Upper lobe of left lung (tissue), 6 donors: ENCODE measurements at regions not wholly inside any gene's neighbourhood (a gene's known extent, or its start where the extent isn't known, plus 50 kb on each side); places are given as distances from the start of the nearest gene placed in this dataset.

Experiments
- ATAC-seq, 2 donors: fragments of 200-7000 bp; cut with Tn5 transposase; one replicate each; pipeline ENCODE4 v1.9.1; 2022; ENCODE audit warnings: mild to moderate bottlenecking in 2 of 2, moderate library complexity in 2 of 2; ENCODE audit not compliant: low FRiP score in 2 of 2
- DNase-seq, 2 donors: peaks; one replicate each; pipeline ENCODE4 v3.0.0-alpha.2; 2019 to 2020
- H3K27ac ChIP-seq, 4 donors: fragments of 200-600 bp; sonication (generic); one replicate each; pipeline ENCODE4 v1.5.1; 2016 to 2019
- H3K27me3 ChIP-seq, 4 donors: fragments of 200-600 bp; sonication (generic); one replicate each; pipeline ENCODE4 v1.5.1; 2017 to 2019
- H3K36me3 ChIP-seq, 4 donors: fragments of 200-600 bp; sonication (generic); one replicate each; pipeline ENCODE4 v1.5.1; 2016 to 2019
- H3K4me1 ChIP-seq, 4 donors: fragments of 200-600 bp; sonication (generic); one replicate each; pipeline ENCODE4 v1.5.1; 2018 to 2019
- H3K4me3 ChIP-seq, 4 donors: fragments of 200-600 bp; sonication (generic); one replicate each; pipeline ENCODE4 v1.5.1; 2017 to 2019; ENCODE audit warnings: mild to moderate bottlenecking in 2 of 4, moderate library complexity in 1 of 4
- H3K9me3 ChIP-seq, 4 donors: fragments of 200-600 bp; sonication (generic); one replicate each; pipeline ENCODE4 v1.5.1; 2018 to 2019
- EP300 ChIP-seq, 4 donors: sonication (generic); formaldehyde crosslinking; IDR thresholded peaks; one replicate each; pipeline ENCODE4 v1.5.1; 2017; ENCODE audit warnings: antibody characterized with exemption in 4 of 4, control low read depth in 2 of 4
- POLR2A ChIP-seq, 4 donors: fragments of 450-650 bp; IDR thresholded peaks; one replicate each; pipeline ENCODE4 v1.5.1; 2016 to 2017; ENCODE audit warnings: antibody characterized with exemption in 4 of 4, mild to moderate bottlenecking in 2 of 4
- POLR2AphosphoS5 ChIP-seq, 2 donors: sonication (generic); formaldehyde crosslinking; IDR thresholded peaks; one replicate each; pipeline ENCODE4 v1.5.1; 2017; ENCODE audit warnings: antibody characterized with exemption in 2 of 2
- WGBS, 2 donors: methylation state at CpG; one replicate each; pipeline ENCODE4 v1.1.5; 2017 to 2018; 5-methylcytosine and 5-hydroxymethylcytosine counted together
- TF ChIP-seq, protein P1 (sequence below), 6 experiments: fragments of 450-650 bp in 4 of 6; fragments of 200-600 bp in 2 of 6; sonication (generic) in 2 of 6; IDR thresholded peaks; one replicate each; pipeline ENCODE4 v1.5.1; 2016 to 2019; ENCODE audit warnings: antibody characterized with exemption in 6 of 6
- donor health status: DM: no; HTN: no; CAD: no; lungs with moderate emphysema.
- donor health status: DM: no; HTN: yes; CAD: no; lungs with severe emphysema.

DNA sequence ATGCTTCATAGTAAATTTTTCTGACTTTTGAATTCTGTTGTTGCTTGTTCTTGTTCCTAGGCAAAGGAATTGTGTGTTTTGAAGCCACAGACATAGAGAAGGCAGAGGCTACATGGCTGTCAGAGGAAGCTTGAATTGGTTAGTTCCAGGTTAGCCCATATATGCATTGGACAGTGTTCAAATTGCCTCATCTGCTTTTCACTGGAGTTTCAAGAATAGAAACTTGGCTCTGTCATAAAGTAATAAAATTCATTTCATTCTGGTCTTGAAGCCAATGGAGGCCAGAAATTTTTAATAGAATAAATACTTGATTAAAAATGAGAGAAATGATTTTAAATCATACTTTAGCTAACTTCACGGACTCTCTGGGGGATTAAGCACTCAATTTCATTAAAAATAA lies 178.0 kb downstream of the YIPF5 start:
- WGBS, 2 donors = 79 to 92% methylated on average over 1 of the region's 1 CpG
- no peaks in the 10 kb centered on the region for H3K9me3 ChIP-seq
- no peaks in the 10 kb centered on the region for H3K36me3 ChIP-seq
- H3K27me3 ChIP-seq = no peaks in the 10 kb centered on the region
- ATAC-seq = no peak
- H3K27ac ChIP-seq = no peak overlapping the region
- TF ChIP-seq POLR2AphosphoS5 (IDR thresholded peaks at IDR 0.05) = no peak
- TF ChIP-seq EP300 (IDR thresholded peaks at IDR 0.05) = no peak
- H3K4me3 ChIP-seq = no peak overlapping the region
- no peaks in the 10 kb centered on the region for H3K4me1 ChIP-seq
- no peak for DNase-seq

DNA sequence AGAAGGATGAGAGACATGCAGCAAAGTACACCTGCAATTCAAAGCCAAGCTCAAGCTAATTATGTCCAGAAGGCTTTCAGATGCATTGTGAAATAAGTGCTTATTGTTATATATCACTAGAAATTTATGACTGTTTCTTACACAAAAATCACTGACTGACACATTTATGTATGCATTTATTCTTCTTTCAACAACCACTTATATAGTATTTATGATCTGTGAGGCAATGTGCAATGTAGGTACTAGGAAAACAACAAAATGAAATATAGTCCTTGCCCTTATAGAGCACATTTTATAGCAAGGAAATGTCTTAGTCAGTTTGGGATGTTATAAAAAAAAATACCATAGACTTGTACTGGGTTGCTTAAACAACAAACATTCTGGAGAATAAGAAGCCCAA lies 167.6 kb downstream of the YIPF5 start:
- Histone ChIP-seq H3K4me1 (no peaks in the 10 kb centered on the region), H3K36me3 (no peaks in the 10 kb centered on the region), H3K9me3 (no peaks in the 10 kb centered on the region), H3K27ac (no peak overlapping the region), H3K27me3 (no peaks in the 10 kb centered on the region), H3K4me3 (no peak overlapping the region)
- no peak for ATAC-seq
- TF ChIP-seq, protein P1, sequence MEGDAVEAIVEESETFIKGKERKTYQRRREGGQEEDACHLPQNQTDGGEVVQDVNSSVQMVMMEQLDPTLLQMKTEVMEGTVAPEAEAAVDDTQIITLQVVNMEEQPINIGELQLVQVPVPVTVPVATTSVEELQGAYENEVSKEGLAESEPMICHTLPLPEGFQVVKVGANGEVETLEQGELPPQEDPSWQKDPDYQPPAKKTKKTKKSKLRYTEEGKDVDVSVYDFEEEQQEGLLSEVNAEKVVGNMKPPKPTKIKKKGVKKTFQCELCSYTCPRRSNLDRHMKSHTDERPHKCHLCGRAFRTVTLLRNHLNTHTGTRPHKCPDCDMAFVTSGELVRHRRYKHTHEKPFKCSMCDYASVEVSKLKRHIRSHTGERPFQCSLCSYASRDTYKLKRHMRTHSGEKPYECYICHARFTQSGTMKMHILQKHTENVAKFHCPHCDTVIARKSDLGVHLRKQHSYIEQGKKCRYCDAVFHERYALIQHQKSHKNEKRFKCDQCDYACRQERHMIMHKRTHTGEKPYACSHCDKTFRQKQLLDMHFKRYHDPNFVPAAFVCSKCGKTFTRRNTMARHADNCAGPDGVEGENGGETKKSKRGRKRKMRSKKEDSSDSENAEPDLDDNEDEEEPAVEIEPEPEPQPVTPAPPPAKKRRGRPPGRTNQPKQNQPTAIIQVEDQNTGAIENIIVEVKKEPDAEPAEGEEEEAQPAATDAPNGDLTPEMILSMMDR (IDR thresholded peaks at IDR 0.05) = no peak
- TF ChIP-seq EP300 (IDR thresholded peaks at IDR 0.05) (no peak), POLR2AphosphoS5 (IDR thresholded peaks at IDR 0.05) (no peak), POLR2A (IDR thresholded peaks at IDR 0.05) (no peak)
- DNase-seq = no peak

DNA sequence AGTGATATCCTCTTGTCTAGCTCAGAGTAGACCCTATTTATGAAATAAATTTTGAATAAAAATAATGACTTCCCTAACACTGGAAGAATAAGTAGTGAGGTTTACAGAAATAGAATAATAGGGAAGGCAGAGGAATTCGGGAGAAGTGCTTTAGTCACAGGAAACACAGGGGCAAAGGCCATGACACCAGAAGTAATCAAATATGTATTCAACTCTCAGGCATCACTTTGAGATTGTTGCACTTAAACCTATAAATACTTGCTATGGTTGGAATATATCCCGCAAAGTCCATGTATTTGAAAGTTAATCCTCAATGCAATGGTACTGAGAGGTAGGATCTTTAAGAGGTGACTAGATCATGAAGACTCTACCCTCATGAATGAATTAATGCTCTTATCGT lies 166.8 kb downstream of the YIPF5 start:
- Histone ChIP-seq H3K4me3 (no peak overlapping the region), H3K36me3 (no peaks in the 10 kb centered on the region)
- no peak for ATAC-seq

DNA sequence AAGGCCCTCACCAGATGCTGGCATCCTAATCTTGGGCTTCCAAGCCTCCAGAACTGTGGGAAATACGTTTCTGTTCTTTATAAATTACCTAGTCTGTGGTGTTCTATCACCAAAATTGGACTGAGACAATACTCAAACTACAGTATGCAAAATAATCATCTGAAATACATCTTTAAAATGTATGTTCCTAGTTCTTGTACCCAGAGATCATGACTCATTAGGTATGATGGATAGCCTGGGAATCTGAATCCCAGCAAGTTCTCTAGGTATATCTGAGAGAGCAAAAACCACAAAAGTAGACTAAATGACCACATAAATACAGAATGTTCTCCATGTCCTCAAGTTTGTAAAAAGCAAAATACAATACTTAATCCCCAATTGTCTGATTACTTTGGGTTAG lies 166.3 kb downstream of the YIPF5 start:
- WGBS, 2 donors = 0 to 6% methylated on average over 1 of the region's 1 CpG
- TF ChIP-seq POLR2A (IDR thresholded peaks at IDR 0.05) = no peak
- TF ChIP-seq EP300 (IDR thresholded peaks at IDR 0.05) = no peak
- TF ChIP-seq, protein P1 (IDR thresholded peaks at IDR 0.05) = no peak
- TF ChIP-seq POLR2AphosphoS5 (IDR thresholded peaks at IDR 0.05) = no peak

More for the DNA sequence above, 166.8 kb downstream of the YIPF5 start:
- TF ChIP-seq, protein P1 (IDR thresholded peaks at IDR 0.05) = no peak
- TF ChIP-seq POLR2A (IDR thresholded peaks at IDR 0.05) (no peak), EP300 (IDR thresholded peaks at IDR 0.05) (no peak), POLR2AphosphoS5 (IDR thresholded peaks at IDR 0.05) (no peak)
- 84 to 88% methylated on average over 3 of the region's 3 CpGs for WGBS, 2 donors
- Histone ChIP-seq H3K27ac (no peak overlapping the region), H3K27me3 (no peaks in the 10 kb centered on the region), H3K4me1 (no peaks in the 10 kb centered on the region), H3K9me3 (no peaks in the 10 kb centered on the region)
- no peak for DNase-seq

DNA sequence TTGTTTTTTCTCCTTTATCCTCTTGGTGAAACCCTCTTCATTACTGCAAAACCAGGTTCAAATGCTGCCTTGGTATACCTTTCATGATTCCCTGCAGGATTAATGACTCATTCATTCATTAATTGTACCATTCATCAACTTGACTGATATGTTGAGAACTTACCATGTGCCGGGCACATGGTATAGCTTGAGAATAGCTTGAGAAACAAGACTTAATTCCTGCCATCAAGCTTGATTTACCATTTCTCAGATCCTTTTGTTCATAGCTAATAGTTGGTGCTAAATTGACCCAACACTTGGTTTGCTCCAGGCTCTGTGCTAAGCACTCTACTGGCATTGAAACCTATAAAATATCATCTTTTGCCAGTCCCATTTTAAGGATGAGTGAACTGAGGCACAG lies 165.7 kb downstream of the YIPF5 start:
- ATAC-seq = no peak
- no peaks in the 10 kb centered on the region for H3K4me1 ChIP-seq
- 93 to 100% methylated on average over 1 of the region's 1 CpG for WGBS, 2 donors
- DNase-seq = no peak
- no peaks in the 10 kb centered on the region for H3K9me3 ChIP-seq
- no peak overlapping the region for H3K4me3 ChIP-seq
- no peaks in the 10 kb centered on the region for H3K27me3 ChIP-seq
- no peaks in the 10 kb centered on the region for H3K36me3 ChIP-seq
- TF ChIP-seq EP300 (IDR thresholded peaks at IDR 0.05) = no peak
- TF ChIP-seq POLR2AphosphoS5 (IDR thresholded peaks at IDR 0.05) = no peak
- no peak for TF ChIP-seq POLR2A (IDR thresholded peaks at IDR 0.05)
- TF ChIP-seq, protein P1 (IDR thresholded peaks at IDR 0.05) = no peak
- H3K27ac ChIP-seq = no peak overlapping the region

More for the DNA sequence above, 166.3 kb downstream of the YIPF5 start:
- ATAC-seq = no peak
- no peak overlapping the region for H3K27ac ChIP-seq
- H3K4me3 ChIP-seq = no peak overlapping the region
- H3K27me3 ChIP-seq = no peaks in the 10 kb centered on the region
- no peaks in the 10 kb centered on the region for H3K9me3 ChIP-seq
- H3K4me1 ChIP-seq = no peaks in the 10 kb centered on the region
- H3K36me3 ChIP-seq = no peaks in the 10 kb centered on the region
- no peak for DNase-seq
